ENCODE measurements at regions not wholly inside any gene's neighbourhood (a gene's known extent, or its start where the extent isn't known, plus 50 kb on each side); places are given as distances from the start of the nearest gene placed in this dataset.
"Not testable (repeated sequence)": the region's sequence is repeated elsewhere in the genome, so short reads cannot be mapped to it uniquely, and the experiment has no call there.

GRCh38 chr3:190180268-190180667 is 59.6 kb upstream of the P3H2 start:
- TF ChIP-seq CTCF (IDR thresholded peaks at IDR 0.05; ENCODE audit: low read length, missing control alignments): no peak
- no peak for DNase-seq (ENCODE audit: low read depth)
- H3K4me3 ChIP-seq (replicated peaks; ENCODE audit: low read depth, low read length): no peak overlapping the region

GRCh38 chr3:190178779-190179178 is 58.1 kb upstream of the P3H2 start:
- DNase-seq (ENCODE audit: low read depth): no peak
- no peak for TF ChIP-seq CTCF (IDR thresholded peaks at IDR 0.05; ENCODE audit: low read length, missing control alignments)
- H3K4me3 ChIP-seq (replicated peaks; ENCODE audit: low read depth, low read length): no peak overlapping the region

GRCh38 chr3:190176933-190177525 is 56.3 kb upstream of the P3H2 start:
- not testable (repeated sequence) for DNase-seq (ENCODE audit: low read depth); H3K4me3 ChIP-seq (replicated peaks; ENCODE audit: low read depth, low read length)

GRCh38 chr3:190176106-190176505 is 55.4 kb upstream of the P3H2 start:
- not testable (repeated sequence) for H3K4me3 ChIP-seq (replicated peaks; ENCODE audit: low read depth, low read length); DNase-seq (ENCODE audit: low read depth)

GRCh38 chr3:190175490-190175889 is 54.8 kb upstream of the P3H2 start:
- peak; percentile 26 for DNase-seq (ENCODE audit: low read depth)
- no peak overlapping the region for H3K4me3 ChIP-seq (replicated peaks; ENCODE audit: low read depth, low read length)
- no peak for TF ChIP-seq CTCF (IDR thresholded peaks at IDR 0.05; ENCODE audit: low read length, missing control alignments)

- H3K4me3 ChIP-seq (replicated peaks; ENCODE audit: low read depth, low read length): no peak overlapping the region
- DNase-seq (ENCODE audit: low read depth): no peak
- TF ChIP-seq CTCF (IDR thresholded peaks at IDR 0.05; ENCODE audit: low read length, missing control alignments): no peak
Measured at GRCh38 chr3:190174471-190174870, 53.8 kb upstream of the P3H2 start.

- no peak for DNase-seq (ENCODE audit: low read depth)
- TF ChIP-seq CTCF (IDR thresholded peaks at IDR 0.05; ENCODE audit: low read length, missing control alignments): no peak
- no peak overlapping the region for H3K4me3 ChIP-seq (replicated peaks; ENCODE audit: low read depth, low read length)
Measured at GRCh38 chr3:190173426-190173825, 52.7 kb upstream of the P3H2 start.

GRCh38 chr3:190172751-190173150 is 52.1 kb upstream of the P3H2 start:
- H3K4me3 ChIP-seq (replicated peaks; ENCODE audit: low read depth, low read length): no peak overlapping the region
- TF ChIP-seq CTCF (IDR thresholded peaks at IDR 0.05; ENCODE audit: low read length, missing control alignments): no peak
- DNase-seq (ENCODE audit: low read depth): no peak

Data from fibroblast of pulmonary artery (primary cell).